Fibroblast of lung (primary cell): ENCODE measurements at regions not wholly inside any gene's neighbourhood (a gene's known extent, or its start where the extent isn't known, plus 50 kb on each side); places are given as distances from the start of the nearest gene placed in this dataset.

Experiments used
- CTCF ChIP-seq, 2 donors: IDR thresholded peaks in 1 of 2; conservative IDR thresholded peaks in 1 of 2; 1 replicate in 1 of 2; 2 replicates in 1 of 2; pipeline ENCODE4 v1.5.1; 2011 to 2012; ENCODE audit warnings: low read length in 2 of 2, control low read depth in 1 of 2, inconsistent platforms in 1 of 2, low read depth in 1 of 2, mild to moderate bottlenecking in 1 of 2
- EZH2 ChIP-seq: IDR thresholded peaks from 2 replicates; pipeline ENCODE4 v1.5.1; 2012; ENCODE audit warnings: low read length, control low read depth, mild to moderate bottlenecking; ENCODE audit errors: missing control alignments

DNA sequence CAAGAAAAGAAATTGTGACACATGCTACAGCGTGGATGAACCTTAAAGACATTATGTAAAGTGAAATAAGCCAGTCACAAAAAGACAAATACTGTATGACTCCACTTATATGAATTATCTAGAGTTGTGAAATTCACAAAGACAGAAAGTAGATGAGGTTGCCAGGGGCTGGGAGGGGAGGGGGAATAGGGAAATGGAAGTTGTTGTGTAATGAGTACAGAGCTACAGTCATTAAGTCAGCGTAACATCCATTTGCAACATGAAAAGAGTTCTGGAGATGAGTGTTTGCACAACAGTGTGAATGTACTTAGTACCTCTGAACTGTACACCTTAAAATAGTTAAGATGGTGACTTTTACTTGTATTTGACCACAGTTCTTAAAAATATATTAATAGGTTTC, 112.1 kb upstream of the CDK1 start:
- no peak for TF ChIP-seq CTCF (conservative IDR thresholded peaks at IDR 0.05 in 1 of 2, IDR thresholded peaks at IDR 0.05 in 1 of 2; ENCODE audit: low read depth in 1 of 2, low read length in 2 of 2)
- TF ChIP-seq EZH2, result no peak
